Uterus (tissue), 3 donors: ENCODE measurements at regions not wholly inside any gene's neighbourhood (a gene's known extent, or its start where the extent isn't known, plus 50 kb on each side); places are given as distances from the start of the nearest gene placed in this dataset.

Experiments
- DNase-seq, 2 donors: peaks; one replicate each; pipeline ENCODE4 v3.0.0-alpha.2; 2019 to 2020
- H3K27ac ChIP-seq, 2 donors: fragments of 200-600 bp; sonication (generic); 1 replicate in 1 of 2; 2 replicates in 1 of 2; pipeline ENCODE4 v1.5.1; 2016 to 2018
- H3K27me3 ChIP-seq, 2 donors: fragments of 200-600 bp; sonication (generic); one replicate each; pipeline ENCODE4 v1.5.1; 2018 to 2019; ENCODE audit warnings: control low read depth in 1 of 2
- H3K36me3 ChIP-seq, 2 donors: fragments of 200-600 bp; sonication (generic); one replicate each; pipeline ENCODE4 v1.5.1; 2019; ENCODE audit warnings: control low read depth in 1 of 2
- H3K4me1 ChIP-seq, 2 donors: fragments of 200-600 bp; sonication (generic); one replicate each; pipeline ENCODE4 v1.5.1; 2018 to 2019; ENCODE audit warnings: control low read depth in 1 of 2
- H3K4me3 ChIP-seq, 2 donors: fragments of 200-600 bp; sonication (generic); 1 replicate in 1 of 2; 2 replicates in 1 of 2; pipeline ENCODE4 v1.5.1; 2018 to 2019; ENCODE audit warnings: mild to moderate bottlenecking in 1 of 2
- H3K9me3 ChIP-seq, 2 donors: fragments of 200-600 bp; sonication (generic); one replicate each; pipeline ENCODE4 v1.5.1; 2019; ENCODE audit warnings: control low read depth in 1 of 2
- POLR2A ChIP-seq, 2 donors: fragments of 450-650 bp; IDR thresholded peaks; one replicate each; pipeline ENCODE4 v1.6.1; 2016; ENCODE audit warnings: antibody characterized with exemption in 2 of 2, mild to moderate bottlenecking in 1 of 2, moderate library complexity in 1 of 2
- intact Hi-C: fragments of 100-400 bp; cut with DNase I; formaldehyde crosslinking; loops from one replicate; pipeline ENCODE4 v1.15.1; 2023; ENCODE audit warnings: low total_unique reads
- TF ChIP-seq, protein P1 (sequence below), 4 experiments: fragments of 200-600 bp in 2 of 4; fragments of 450-650 bp in 2 of 4; sonication (generic) in 2 of 4; IDR thresholded peaks; one replicate each; pipeline ENCODE4 v1.5.1; 2016 to 2019; ENCODE audit warnings: antibody characterized with exemption in 4 of 4, mild to moderate bottlenecking in 2 of 4, moderate library complexity in 1 of 4
- donor health status: DM: yes; HTN: yes; CAD: no.

DNA sequence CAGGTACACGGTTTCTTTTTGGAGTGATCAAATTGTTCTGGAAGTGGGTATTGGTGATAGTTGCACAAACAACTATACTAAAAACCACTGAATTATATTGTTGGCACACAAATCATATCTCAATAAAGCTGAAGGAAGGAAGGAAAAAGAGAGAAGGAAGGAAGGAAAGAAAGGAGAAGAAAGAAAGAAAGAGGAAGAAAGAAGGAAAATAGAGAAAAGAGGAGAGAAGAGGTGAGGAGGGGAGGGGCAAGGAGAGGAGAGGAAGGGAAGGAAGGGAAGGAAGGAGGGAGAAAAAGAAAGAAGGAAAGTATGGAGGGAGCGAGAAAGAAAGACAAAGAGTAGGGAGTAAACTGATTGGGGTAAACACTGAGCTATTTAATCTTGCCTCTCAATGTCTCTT, 77.9 kb upstream of the TSC22D2 start:
- Histone ChIP-seq H3K36me3 (no peaks in the 10 kb centered on the region), H3K4me1 (no peaks in the 10 kb centered on the region), H3K27ac (no peak overlapping the region), H3K9me3 (no peaks in the 10 kb centered on the region), H3K4me3 (no peak overlapping the region), H3K27me3 (no peaks in the 10 kb centered on the region)
- intact Hi-C loops, result no loop called here
- DNase-seq, result no peak
- TF ChIP-seq, protein P1, sequence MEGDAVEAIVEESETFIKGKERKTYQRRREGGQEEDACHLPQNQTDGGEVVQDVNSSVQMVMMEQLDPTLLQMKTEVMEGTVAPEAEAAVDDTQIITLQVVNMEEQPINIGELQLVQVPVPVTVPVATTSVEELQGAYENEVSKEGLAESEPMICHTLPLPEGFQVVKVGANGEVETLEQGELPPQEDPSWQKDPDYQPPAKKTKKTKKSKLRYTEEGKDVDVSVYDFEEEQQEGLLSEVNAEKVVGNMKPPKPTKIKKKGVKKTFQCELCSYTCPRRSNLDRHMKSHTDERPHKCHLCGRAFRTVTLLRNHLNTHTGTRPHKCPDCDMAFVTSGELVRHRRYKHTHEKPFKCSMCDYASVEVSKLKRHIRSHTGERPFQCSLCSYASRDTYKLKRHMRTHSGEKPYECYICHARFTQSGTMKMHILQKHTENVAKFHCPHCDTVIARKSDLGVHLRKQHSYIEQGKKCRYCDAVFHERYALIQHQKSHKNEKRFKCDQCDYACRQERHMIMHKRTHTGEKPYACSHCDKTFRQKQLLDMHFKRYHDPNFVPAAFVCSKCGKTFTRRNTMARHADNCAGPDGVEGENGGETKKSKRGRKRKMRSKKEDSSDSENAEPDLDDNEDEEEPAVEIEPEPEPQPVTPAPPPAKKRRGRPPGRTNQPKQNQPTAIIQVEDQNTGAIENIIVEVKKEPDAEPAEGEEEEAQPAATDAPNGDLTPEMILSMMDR (IDR thresholded peaks at IDR 0.05), result no peak
- TF ChIP-seq POLR2A (IDR thresholded peaks at IDR 0.05), result no peak

DNA sequence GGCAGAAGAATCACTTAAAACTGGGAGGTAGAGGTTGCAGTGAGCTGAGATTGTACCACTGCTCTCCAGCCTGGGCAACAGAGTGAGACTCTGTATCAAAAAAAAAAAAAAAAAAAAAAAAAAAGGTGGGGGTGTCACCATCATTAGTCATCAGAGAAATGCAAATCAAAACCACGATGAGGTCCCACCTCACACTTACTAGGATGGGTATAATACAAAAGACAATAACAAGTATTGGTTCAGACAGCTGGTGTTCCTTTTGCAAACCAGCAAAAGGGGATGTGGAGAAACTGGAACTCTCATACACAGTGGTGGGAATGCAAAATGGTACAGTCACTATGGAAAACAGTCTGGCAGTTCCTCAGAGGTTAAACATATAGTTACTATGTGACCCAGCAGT, 78.7 kb upstream of the TSC22D2 start:
- Histone ChIP-seq H3K9me3 (no peaks in the 10 kb centered on the region), H3K4me1 (no peaks in the 10 kb centered on the region), H3K27me3 (no peaks in the 10 kb centered on the region), H3K27ac (no peak overlapping the region), H3K36me3 (no peaks in the 10 kb centered on the region), H3K4me3 (no peak overlapping the region)
- intact Hi-C loops, result no loop called here
- TF ChIP-seq POLR2A (IDR thresholded peaks at IDR 0.05), result no peak
- TF ChIP-seq, protein P1 (IDR thresholded peaks at IDR 0.05), result no peak
- no peak for DNase-seq

DNA sequence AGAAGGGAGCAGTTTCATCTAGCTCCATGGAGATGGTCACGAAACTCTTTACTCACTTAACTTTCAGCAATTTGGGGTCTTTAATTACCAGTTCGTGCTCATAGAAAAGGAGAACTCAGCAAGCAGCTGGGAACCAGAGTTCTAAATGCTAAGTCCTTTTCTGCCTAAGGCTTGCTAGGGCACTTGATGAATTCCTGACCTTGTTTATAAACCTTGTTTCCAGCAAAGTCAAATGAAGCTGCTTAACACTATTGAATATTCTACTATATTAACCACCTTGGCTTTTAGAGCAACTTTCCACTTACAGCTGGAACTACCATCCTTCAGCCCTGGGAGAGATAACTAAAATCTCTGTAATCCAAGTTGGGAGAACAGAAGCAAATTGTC, 79.5 kb upstream of the TSC22D2 start:
- DNase-seq, result no peak
- Histone ChIP-seq H3K27me3 (no peaks in the 10 kb centered on the region), H3K27ac (no peak overlapping the region), H3K4me1 (no peaks in the 10 kb centered on the region), H3K36me3 (no peaks in the 10 kb centered on the region), H3K4me3 (no peak overlapping the region), H3K9me3 (no peaks in the 10 kb centered on the region)
- no peak for TF ChIP-seq POLR2A (IDR thresholded peaks at IDR 0.05)
- TF ChIP-seq, protein P1 (IDR thresholded peaks at IDR 0.05), result no peak
- intact Hi-C loops, result no loop called here

GRCh38 chr3:150327678-150328653, 80.1 kb upstream of the TSC22D2 start:
- H3K36me3 ChIP-seq, result no peaks in the 10 kb centered on the region
- no peak for DNase-seq
- TF ChIP-seq POLR2A (IDR thresholded peaks at IDR 0.05), result no peak
- TF ChIP-seq, protein P1 (IDR thresholded peaks at IDR 0.05), result no peak
- intact Hi-C loops, result no loop called here
- H3K27me3 ChIP-seq, result no peaks in the 10 kb centered on the region
- no peak overlapping the region for H3K4me3 ChIP-seq
- H3K9me3 ChIP-seq, result no peaks in the 10 kb centered on the region
- H3K27ac ChIP-seq, result no peak overlapping the region
- no peaks in the 10 kb centered on the region for H3K4me1 ChIP-seq

- TF ChIP-seq, protein P1 (IDR thresholded peaks at IDR 0.05), result no peak
- TF ChIP-seq POLR2A (IDR thresholded peaks at IDR 0.05), result no peak
- no peak for DNase-seq
- H3K4me1 ChIP-seq, result no peaks in the 10 kb centered on the region
- no peaks in the 10 kb centered on the region for H3K36me3 ChIP-seq
- H3K4me3 ChIP-seq, result no peak overlapping the region
- intact Hi-C loops, result no loop called here
- H3K27ac ChIP-seq, result no peak overlapping the region
- no peaks in the 10 kb centered on the region for H3K9me3 ChIP-seq
- no peaks in the 10 kb centered on the region for H3K27me3 ChIP-seq
Observed at GRCh38 chr3:150324788-150325187, 83.3 kb upstream of the TSC22D2 start.
